ENCODE measurements at regions not wholly inside any gene's neighbourhood (a gene's known extent, or its start where the extent isn't known, plus 50 kb on each side); places are given as distances from the start of the nearest gene placed in this dataset.

DNA sequence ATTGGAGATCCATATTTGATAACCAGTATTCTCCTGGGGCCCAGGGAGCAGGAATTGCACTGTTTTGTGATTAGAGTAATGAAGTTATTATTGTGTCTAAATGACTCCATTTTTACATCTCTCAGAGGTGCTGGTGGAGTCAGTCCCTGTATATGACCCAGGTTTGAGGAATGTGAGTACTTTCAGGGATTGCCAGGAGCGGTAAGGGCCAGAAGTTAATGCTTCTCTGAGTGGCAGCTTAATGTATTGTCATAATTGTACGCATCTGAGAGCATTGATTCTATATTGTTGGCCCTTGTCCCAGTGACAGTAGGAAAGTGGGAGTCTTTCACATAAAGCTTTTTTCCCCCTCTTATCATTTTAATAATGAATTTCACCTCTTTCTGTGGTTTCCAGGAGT lies 146.2 kb downstream of the GATB start:
- no peak overlapping the region for H2BK120ac ChIP-seq (ENCODE audit: low read depth, low read length)
- no peak overlapping the region for H3K56ac ChIP-seq (ENCODE audit: extremely low read depth, insufficient read depth, low read length)
- no peaks in the 10 kb centered on the region for H4K20me1 ChIP-seq (ENCODE audit: insufficient read depth, low read length)
- no peak overlapping the region for H2AK5ac ChIP-seq (ENCODE audit: low read depth, low read length)
- H2AK9ac ChIP-seq (replicated peaks; ENCODE audit: low read depth, low read length, poor library complexity) = no peak overlapping the region
- TF ChIP-seq FOS (IDR thresholded peaks at IDR 0.05; ENCODE audit: low read depth, low read length) (no peak), SMC3 (IDR thresholded peaks at IDR 0.05; ENCODE audit: low read depth, low read length) (no peak), CHD1 (IDR thresholded peaks at IDR 0.05; ENCODE audit: low read depth, low read length) (no peak), CEBPB (IDR thresholded peaks at IDR 0.05; ENCODE audit: low read depth, low read length) (no peak), NFE2L2 (IDR thresholded peaks at IDR 0.05; ENCODE audit: low read depth, low read length) (no peak), MAFK (IDR thresholded peaks at IDR 0.05; ENCODE audit: low read depth, low read length) (no peak), MXI1 (IDR thresholded peaks at IDR 0.05; ENCODE audit: borderline replicate concordance, low read depth, low read length) (no peak), CTCF (conservative IDR thresholded peaks at IDR 0.05; ENCODE audit: low read depth, low read length) (no peak), BHLHE40 (IDR thresholded peaks at IDR 0.05; ENCODE audit: low read depth, low read length) (no peak), RCOR1 (IDR thresholded peaks at IDR 0.05; ENCODE audit: insufficient replicate concordance, low read length) (no peak)
- TF ChIP-seq, protein P1, sequence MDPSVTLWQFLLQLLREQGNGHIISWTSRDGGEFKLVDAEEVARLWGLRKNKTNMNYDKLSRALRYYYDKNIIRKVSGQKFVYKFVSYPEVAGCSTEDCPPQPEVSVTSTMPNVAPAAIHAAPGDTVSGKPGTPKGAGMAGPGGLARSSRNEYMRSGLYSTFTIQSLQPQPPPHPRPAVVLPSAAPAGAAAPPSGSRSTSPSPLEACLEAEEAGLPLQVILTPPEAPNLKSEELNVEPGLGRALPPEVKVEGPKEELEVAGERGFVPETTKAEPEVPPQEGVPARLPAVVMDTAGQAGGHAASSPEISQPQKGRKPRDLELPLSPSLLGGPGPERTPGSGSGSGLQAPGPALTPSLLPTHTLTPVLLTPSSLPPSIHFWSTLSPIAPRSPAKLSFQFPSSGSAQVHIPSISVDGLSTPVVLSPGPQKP (IDR thresholded peaks at IDR 0.05; ENCODE audit: borderline replicate concordance, low read depth, low read length) = no peak
- H3K27ac ChIP-seq (ENCODE audit: insufficient read depth, low read length) = no peak overlapping the region
- H2AFZ ChIP-seq (replicated peaks; ENCODE audit: low read length, poor library complexity) = no peak overlapping the region
- no peak overlapping the region for H3K9ac ChIP-seq (ENCODE audit: low read depth, low read length)
- H3K79me1 ChIP-seq (ENCODE audit: low read depth in 1 of 2, low read length in 2 of 2) = no peaks in the 10 kb centered on the region
- no peak overlapping the region for H3K14ac ChIP-seq (replicated peaks; ENCODE audit: low read depth, low read length)
- H4K91ac ChIP-seq (ENCODE audit: insufficient read depth, low read depth, low read length) = no peak overlapping the region
- H2BK15ac ChIP-seq (ENCODE audit: low read depth, low read length) = no peak overlapping the region
- POLR2A ChIA-PET (ENCODE audit: unreplicated experiment) = no interaction called here
- H3K4me2 ChIP-seq (ENCODE audit: low read depth, low read length) = no peak overlapping the region
- no peaks in the 10 kb centered on the region for H3K36me3 ChIP-seq (ENCODE audit: control insufficient read depth, insufficient read depth, low read length)
- peaks cover 10% of the 10 kb centered on the region; the same call in 1 of the 2 replicates for H3K27me3 ChIP-seq (ENCODE audit: control insufficient read depth, insufficient read depth, low read length)
- H4K5ac ChIP-seq (ENCODE audit: low read depth, low read length) = no peak overlapping the region
- no peaks in the 10 kb centered on the region for H3K4me1 ChIP-seq (ENCODE audit: control insufficient read depth, insufficient read depth, low read length)
- H3K4me3 ChIP-seq (ENCODE audit: insufficient read depth, low read depth, low read length) = no peak overlapping the region
- CTCF ChIA-PET = interaction anchor here (0.7 kb wide), 1 partner anchor 10 kb away, joined by 3 read pairs; no protein-coding TSS in a partner anchor
- H3K4ac ChIP-seq (ENCODE audit: low read depth, low read length) = no peak overlapping the region
- no CpG with 5 or more reads among the region's 2 CpGs for WGBS, 2 experiments (ENCODE audit: extremely low coverage in 2 of 2, insufficient read length in 1 of 2)
- no peak overlapping the region for H2BK20ac ChIP-seq (ENCODE audit: low read depth, low read length)
- in situ Hi-C loops (cut with MboI; ENCODE audit: low sequenced_read_pairs) (loop anchor here (25.0 kb wide), 1 partner anchor 502 kb away; no protein-coding TSS in a partner anchor), intact Hi-C loops (cut with micrococcal nuclease) (no loop called here), dilution Hi-C loops (cut with HindIII; ENCODE audit: low sequenced_read_pairs, unreplicated experiment) (no loop called here)
- no peak for DNase-seq
- H3K18ac ChIP-seq (ENCODE audit: low read depth, low read length) = no peak overlapping the region
- H4K8ac ChIP-seq (ENCODE audit: low read depth in 2 of 2, low read length in 2 of 2) = no peak overlapping the region
- no peak overlapping the region for H3K23ac ChIP-seq (ENCODE audit: low read depth, low read length)
- no peak overlapping the region for H2BK5ac ChIP-seq (ENCODE audit: low read depth, low read length, poor library complexity, severe bottlenecking)
- no TSS peak for BruUV-seq (replicated peaks)
- H3K9me1 ChIP-seq (ENCODE audit: insufficient read depth, low read length) = no peaks in the 10 kb centered on the region
- no peak for ATAC-seq (ENCODE audit: low read depth)
- H3K9me3 ChIP-seq (ENCODE audit: control insufficient read depth, insufficient read depth, low read length) = no peaks in the 10 kb centered on the region

Measured in IMR-90 (cell line).